ENCODE measurements at regions not wholly inside any gene's neighbourhood (a gene's known extent, or its start where the extent isn't known, plus 50 kb on each side); places are given as distances from the start of the nearest gene placed in this dataset.
A peak's percentile ranks its signal among the peaks of the same experiment; 100 is the strongest.

GRCh38 chr19:31499281-31500196 lies 150.3 kb upstream of the TSHZ3 start:
- Histone ChIP-seq H3K14ac (ENCODE audit: insufficient read length) (no peak overlapping the region), H3K4ac (replicated peaks; ENCODE audit: insufficient read length, low read depth, low read length) (no peak overlapping the region), H3K36me3 (ENCODE audit: control insufficient read depth in 2 of 4, insufficient read depth in 4 of 4, low read length in 3 of 4) (no peaks in the 10 kb centered on the region), H2BK5ac (ENCODE audit: low read depth, low read length) (0 out of 2 replicates have a peak overlapping the region, but pooled peaks have one; percentile 46), H3K23ac (ENCODE audit: insufficient read length) (no peak overlapping the region), H3K79me1 (ENCODE audit: low read depth, low read length) (no peaks in the 10 kb centered on the region), H3K23me2 (ENCODE audit: low read depth, low read length) (no peaks in the 10 kb centered on the region), H2BK120ac (replicated peaks; ENCODE audit: low read depth, low read length) (no peak overlapping the region), H3K4me2 (ENCODE audit: insufficient read depth in 1 of 2, low read depth in 2 of 2, low read length in 2 of 2) (no peak overlapping the region), H4K5ac (ENCODE audit: insufficient read length, low read depth, low read length) (no peak overlapping the region), H2AK5ac (ENCODE audit: low read depth, low read length) (no peak overlapping the region), H2BK15ac (ENCODE audit: low read length) (no peak overlapping the region), H3K79me2 (ENCODE audit: control insufficient read depth in 1 of 2, insufficient read depth in 2 of 2, low read length in 2 of 2) (no peaks in the 10 kb centered on the region), H2AFZ (ENCODE audit: low read length) (no peak overlapping the region), H3K4me1 (replicated peaks in 1 of 4; ENCODE audit: control insufficient read depth in 3 of 4, insufficient read depth in 4 of 4, low read length in 3 of 4) (no peaks in the 10 kb centered on the region; a peak in 1 of 7 replicates), H4K8ac (ENCODE audit: extremely low read depth, insufficient read depth, low read length) (no peak overlapping the region; the same call in 1 of the 2 replicates), H3K4me3 (ENCODE audit: extremely low read depth in 1 of 4, insufficient read depth in 2 of 4, low read depth in 3 of 4, low read length in 4 of 4) (no peak overlapping the region), H2BK12ac (ENCODE audit: low read depth, low read length) (peak overlapping the region; percentile 64; the same call in 1 of the 2 replicates), H2BK20ac (ENCODE audit: low read length) (no peak overlapping the region), H3K27ac (ENCODE audit: low read depth, low read length) (no peak overlapping the region), H3K9ac (replicated peaks in 1 of 4; ENCODE audit: extremely low read depth in 1 of 4, low read depth in 3 of 4, low read length in 3 of 4) (no peak overlapping the region), H4K91ac (replicated peaks; ENCODE audit: insufficient read length, low read length) (no peak overlapping the region), H3K9me3 (ENCODE audit: insufficient read depth in 2 of 2, low read depth in 1 of 2, low read length in 1 of 2) (no peaks in the 10 kb centered on the region), H3K56ac (replicated peaks; ENCODE audit: insufficient read length, low read depth, low read length) (no peak overlapping the region), H3K27me3 (replicated peaks in 1 of 4; ENCODE audit: control insufficient read depth in 3 of 4, extremely low read depth in 1 of 4, insufficient read depth in 3 of 4, low read length in 3 of 4) (no peaks in the 10 kb centered on the region), H3K18ac (ENCODE audit: extremely low read depth, low read length) (no peak overlapping the region; the same call in 1 of the 2 replicates), H4K20me1 (replicated peaks in 1 of 2; ENCODE audit: control insufficient read depth in 1 of 2, insufficient read depth in 2 of 2, low read length in 2 of 2) (no peaks in the 10 kb centered on the region)
- no peak for FAIRE-seq
- ChIA-PET POLR2A (ENCODE audit: partially characterized antibody) (no interaction called here), CTCF (ENCODE audit: partially characterized antibody) (interaction anchor here (0.6 to 1.2 kb wide), 3 partner anchors 39 to 1605 kb away, joined by 3 to 5 read pairs (median 3); no protein-coding TSS in a partner anchor)
- WGBS, 2 experiments (ENCODE audit: extremely low coverage in 1 of 2, insufficient coverage in 1 of 2, insufficient read length in 1 of 2, insufficient replicate concordance in 2 of 2, low coverage in 1 of 2, low lambda C conversion rate in 2 of 2, missing lambda C conversion rate in 1 of 2), result 96% methylated on average over 8 of the region's 8 CpGs; no CpG with 5 or more reads in 1 of the 2 experiments
- peak in 1 of 2 experiments; percentile 23 for DNase-seq (ENCODE audit: low read depth in 1 of 2, low spot score in 2 of 2)
- TF ChIP-seq CTBP2 (IDR thresholded peaks at IDR 0.05; ENCODE audit: borderline replicate concordance, insufficient read depth, insufficient read length, low read length), result no peak
- no peak for TF ChIP-seq TBP (IDR thresholded peaks at IDR 0.05; ENCODE audit: low read depth, low read length)
- TF ChIP-seq YY1 (IDR thresholded peaks at IDR 0.05; ENCODE audit: low read depth, low read length), result no peak
- TF ChIP-seq TAF7 (optimal IDR thresholded peaks at IDR 0.05; ENCODE audit: borderline replicate concordance, low read depth, low read length), result no peak
- no peak for TF ChIP-seq KDM5A (IDR thresholded peaks at IDR 0.05; ENCODE audit: low read length)
- TF ChIP-seq CBX5 (IDR thresholded peaks at IDR 0.05; ENCODE audit: low read depth, low read length), result no peak
- no peak for TF ChIP-seq SP2 (IDR thresholded peaks at IDR 0.05; ENCODE audit: low read length)
- no peak for TF ChIP-seq RFX5 (IDR thresholded peaks at IDR 0.05; ENCODE audit: borderline replicate concordance, low read depth, low read length)
- TF ChIP-seq POU5F1 (IDR thresholded peaks at IDR 0.05; ENCODE audit: low read depth, low read length), result no peak
- TF ChIP-seq CEBPB (IDR thresholded peaks at IDR 0.05; ENCODE audit: low read depth, low read length), result no peak
